WTC11 (cell line): ENCODE measurements at regions not wholly inside any gene's neighbourhood (a gene's known extent, or its start where the extent isn't known, plus 50 kb on each side); places are given as distances from the start of the nearest gene placed in this dataset.

Experiments
- ATAC-seq: fragments of 200-7000 bp; cut with Tn5 transposase; 2 replicates; pipeline ENCODE4 v1.10.0; 2021; ENCODE audit warnings: mild to moderate bottlenecking, moderate library complexity
- CTCF ChIA-PET: fragments of 300-600 bp; sonication (Branson Sonifier 250); formaldehyde crosslinking; loops from one replicate; lab custom pipeline; 2021; ENCODE audit warnings: antibody characterized with exemption; lab: Charles Lee
- POLR2A ChIA-PET: fragments of 350-600 bp; sonication (Branson Sonifier 250); formaldehyde crosslinking; loops from one replicate; lab custom pipeline; 2021; ENCODE audit warnings: antibody characterized with exemption; lab: Charles Lee
- DNase-seq: peaks from one replicate; pipeline ENCODE4 v3.0.0; 2021; ENCODE audit warnings: low spot score
- H3K27ac Mint-ChIP-seq: 2 replicates; pipeline ENCODE4 v1.8.0; 2021; ENCODE audit warnings: mixed read lengths
- H3K27me3 Mint-ChIP-seq: 2 replicates; pipeline ENCODE4 v1.8.0; 2021; ENCODE audit warnings: low read depth, mild to moderate bottlenecking, moderate library complexity, mixed read lengths
- H3K36me3 Mint-ChIP-seq: 2 replicates; pipeline ENCODE4 v1.8.0; 2021; ENCODE audit warnings: mixed read lengths
- H3K4me1 Mint-ChIP-seq: 2 replicates; pipeline ENCODE4 v1.8.0; 2022; ENCODE audit warnings: mixed read lengths
- H3K4me3 Mint-ChIP-seq: 2 replicates; pipeline ENCODE4 v1.8.0; 2021; ENCODE audit warnings: mild to moderate bottlenecking, moderate library complexity, mixed read lengths
- H3K9me3 Mint-ChIP-seq: 2 replicates; pipeline ENCODE4 v1.8.0; 2021; ENCODE audit warnings: mixed read lengths
- CDX4 ChIP-seq: fragments of 250-450 bp; sonication (Bioruptor Pico); IDR thresholded peaks from 2 replicates; pipeline ENCODE4 v1.9.0; 2021; ENCODE audit warnings: moderate library complexity, mild to moderate bottlenecking, inconsistent platforms, borderline replicate concordance
- CREB1 ChIP-seq: sonication (generic); formaldehyde crosslinking; IDR thresholded peaks from 2 replicates; pipeline ENCODE4 v1.8.0; 2023; ENCODE audit warnings: mild to moderate bottlenecking, missing genetic modification reagents
- EMX1 ChIP-seq: fragments of 250-450 bp; sonication (Bioruptor Pico); IDR thresholded peaks from 2 replicates; pipeline ENCODE4 v1.8.0; 2021; ENCODE audit warnings: mild to moderate bottlenecking
- FOXJ3 ChIP-seq: sonication (generic); formaldehyde crosslinking; IDR thresholded peaks from 2 replicates; pipeline ENCODE4 v1.9.0; 2021; ENCODE audit warnings: missing genetic modification reagents, mild to moderate bottlenecking, borderline replicate concordance
- FOXK1 ChIP-seq: sonication (generic); formaldehyde crosslinking; IDR thresholded peaks from 2 replicates; pipeline ENCODE4 v1.8.0; 2022; ENCODE audit warnings: mild to moderate bottlenecking, moderate library complexity, missing genetic modification reagents
- GRHL2 ChIP-seq: fragments of 250-450 bp; sonication (Bioruptor Pico); IDR thresholded peaks from 2 replicates; pipeline ENCODE4 v1.8.0; 2022; ENCODE audit warnings: mild to moderate bottlenecking, moderate library complexity; ENCODE audit not compliant: insufficient replicate concordance, severe bottlenecking
- HMGA2 ChIP-seq: fragments of 250-450 bp; sonication (Bioruptor Pico); IDR thresholded peaks from 2 replicates; pipeline ENCODE4 v1.4.0; 2021; ENCODE audit warnings: mild to moderate bottlenecking, moderate library complexity
- JAZF1 ChIP-seq: fragments of 250-450 bp; sonication (Bioruptor Pico); IDR thresholded peaks from 2 replicates; pipeline ENCODE4 v1.9.0; 2021; ENCODE audit warnings: moderate library complexity, mild to moderate bottlenecking, inconsistent platforms
- JUN ChIP-seq: sonication (generic); formaldehyde crosslinking; IDR thresholded peaks from 2 replicates; pipeline ENCODE4 v1.8.0; 2023; ENCODE audit warnings: mild to moderate bottlenecking, missing genetic modification reagents
- KAT7 ChIP-seq: sonication (generic); formaldehyde crosslinking; IDR thresholded peaks from 2 replicates; pipeline ENCODE4 v1.8.1; 2023; ENCODE audit warnings: missing genetic modification reagents, mild to moderate bottlenecking, borderline replicate concordance
- MLX ChIP-seq: sonication (generic); formaldehyde crosslinking; IDR thresholded peaks from 2 replicates; pipeline ENCODE4 v1.8.1; 2023; ENCODE audit warnings: mild to moderate bottlenecking, missing genetic modification reagents, moderate library complexity
- MYBL2 ChIP-seq: sonication (generic); formaldehyde crosslinking; IDR thresholded peaks from 2 replicates; pipeline ENCODE4 v1.8.1; 2023; ENCODE audit warnings: mild to moderate bottlenecking, moderate library complexity, missing genetic modification reagents
- NFATC4 ChIP-seq: fragments of 250-450 bp; sonication (Bioruptor Pico); IDR thresholded peaks from 2 replicates; pipeline ENCODE4 v1.9.0; 2021; ENCODE audit warnings: mild to moderate bottlenecking
- NR2C2 ChIP-seq: sonication (generic); formaldehyde crosslinking; IDR thresholded peaks from 2 replicates; pipeline ENCODE4 v1.8.0; 2022; ENCODE audit warnings: mild to moderate bottlenecking, missing genetic modification reagents
- NR3C1 ChIP-seq: sonication (generic); formaldehyde crosslinking; conservative IDR thresholded peaks from 2 replicates; pipeline ENCODE4 v1.8.1; 2023; ENCODE audit warnings: low read depth, mild to moderate bottlenecking, missing genetic modification reagents
- PREB ChIP-seq: sonication (generic); formaldehyde crosslinking; IDR thresholded peaks from 2 replicates; pipeline ENCODE4 v1.8.1; 2022; ENCODE audit warnings: mild to moderate bottlenecking, missing genetic modification reagents, moderate library complexity, borderline replicate concordance
- SMAD4 ChIP-seq: sonication (generic); formaldehyde crosslinking; IDR thresholded peaks from 2 replicates; pipeline ENCODE4 v1.8.0; 2022; ENCODE audit warnings: mild to moderate bottlenecking, missing genetic modification reagents
- SP1 ChIP-seq: sonication (generic); formaldehyde crosslinking; conservative IDR thresholded peaks from 2 replicates; pipeline ENCODE4 v1.8.1; 2022; ENCODE audit warnings: missing genetic modification reagents
- USF1 ChIP-seq: sonication (generic); formaldehyde crosslinking; IDR thresholded peaks from 2 replicates; pipeline ENCODE4 v1.8.0; 2022; ENCODE audit warnings: mild to moderate bottlenecking, missing genetic modification reagents
- ZNF138 ChIP-seq: sonication (generic); formaldehyde crosslinking; conservative IDR thresholded peaks from 2 replicates; pipeline ENCODE4 v1.8.1; 2022; ENCODE audit warnings: mild to moderate bottlenecking, moderate library complexity, missing genetic modification reagents
- ZNF232 ChIP-seq: sonication (generic); formaldehyde crosslinking; IDR thresholded peaks from 2 replicates; pipeline ENCODE4 v1.8.0; 2022; ENCODE audit warnings: mild to moderate bottlenecking, missing genetic modification reagents
- ZNF263 ChIP-seq: sonication (generic); formaldehyde crosslinking; IDR thresholded peaks from 2 replicates; pipeline ENCODE4 v1.8.1; 2022; ENCODE audit warnings: low read depth, mild to moderate bottlenecking, moderate library complexity, missing genetic modification reagents
- ZNF317 ChIP-seq: sonication (generic); formaldehyde crosslinking; IDR thresholded peaks from 2 replicates; pipeline ENCODE4 v1.8.1; 2023; ENCODE audit warnings: low read depth, mild to moderate bottlenecking, moderate library complexity, missing genetic modification reagents, borderline replicate concordance
- ZNF423 ChIP-seq: fragments of 250-450 bp; sonication (Bioruptor Pico); IDR thresholded peaks from 2 replicates; pipeline ENCODE4 v2.1.2; 2022; ENCODE audit warnings: mild to moderate bottlenecking, moderate library complexity
- ZNF512 ChIP-seq: sonication (generic); formaldehyde crosslinking; IDR thresholded peaks from 2 replicates; pipeline ENCODE4 v1.8.1; 2022; ENCODE audit warnings: missing genetic modification reagents, borderline replicate concordance
- ZNF671 ChIP-seq: fragments of 250-450 bp; sonication (Bioruptor Pico); IDR thresholded peaks from 2 replicates; pipeline ENCODE4 v1.8.0; 2021; ENCODE audit warnings: mild to moderate bottlenecking

- POLR2A ChIA-PET: no interaction called here
- CTCF ChIA-PET: interaction anchor here (0.6 to 1.3 kb wide), 2 partner anchors 14 to 314 kb away, joined by 3 to 5 read pairs; no protein-coding TSS in a partner anchor
- no peak for TF ChIP-seq SP1 (CRISPR knock-in tag)
- no peak for TF ChIP-seq GRHL2 (CRISPR knock-in tag)
- TF ChIP-seq JUN (CRISPR knock-in tag): no peak
- TF ChIP-seq NFATC4 (CRISPR knock-in tag): no peak
- no peak for TF ChIP-seq ZNF317 (CRISPR knock-in tag)
- TF ChIP-seq ZNF263 (CRISPR knock-in tag): no peak
- TF ChIP-seq, all 79 proteins: peak for 0
- no peak overlapping the region; the same call in 1 of the 2 replicates for H3K27ac Mint-ChIP-seq
- no peak overlapping the region for H3K4me3 Mint-ChIP-seq
- no peak for DNase-seq
- H3K36me3 Mint-ChIP-seq: peaks cover 8% of the 10 kb centered on the region
- no peak for ATAC-seq
- H3K27me3 Mint-ChIP-seq: peaks cover 10% of the 10 kb centered on the region
- peaks cover 23% of the 10 kb centered on the region for H3K9me3 Mint-ChIP-seq
- H3K4me1 Mint-ChIP-seq: peaks cover 6% of the 10 kb centered on the region
These were observed 334.8 kb downstream of the FGFR2 start for GRCh38 chr10:121263431-121263783.

GRCh38 chr10:121265360-121266123 lies 332.7 kb downstream of the FGFR2 start:
- ChIA-PET CTCF (no interaction called here), POLR2A (no interaction called here)
- ATAC-seq (no peak), DNase-seq (no peak)
- TF ChIP-seq FOXJ3 (CRISPR knock-in tag) (no peak), NR3C1 (CRISPR knock-in tag) (no peak), ZNF671 (CRISPR knock-in tag) (no peak), MYBL2 (no peak), MLX (CRISPR knock-in tag) (no peak), JAZF1 (CRISPR knock-in tag) (no peak), ZNF138 (no peak), HMGA2 (CRISPR knock-in tag) (no peak), ZNF512 (CRISPR knock-in tag) (no peak), NR2C2 (CRISPR knock-in tag) (no peak), ZNF423 (CRISPR knock-in tag) (no peak), FOXK1 (CRISPR knock-in tag) (no peak), USF1 (no peak), CREB1 (no peak), SMAD4 (CRISPR knock-in tag) (no peak)
- Mint-ChIP-seq H3K36me3 (no peaks in the 10 kb centered on the region), H3K9me3 (0 out of 2 replicates have a peak, but pooled peaks cover 6% of the 10 kb centered on the region), H3K27ac (no peak overlapping the region), H3K4me1 (peaks cover 6% of the 10 kb centered on the region), H3K4me3 (no peak overlapping the region), H3K27me3 (peaks cover 10% of the 10 kb centered on the region)

- no peak overlapping the region for H3K4me3 Mint-ChIP-seq
- H3K36me3 Mint-ChIP-seq: no peaks in the 10 kb centered on the region
- 0 out of 2 replicates have a peak, but pooled peaks cover 6% of the 10 kb centered on the region for H3K9me3 Mint-ChIP-seq
- TF ChIP-seq ZNF512 (CRISPR knock-in tag) (no peak), PREB (CRISPR knock-in tag) (no peak), SP1 (CRISPR knock-in tag) (no peak), EMX1 (CRISPR knock-in tag) (no peak), CDX4 (CRISPR knock-in tag) (no peak), KAT7 (CRISPR knock-in tag) (no peak), ZNF423 (CRISPR knock-in tag) (no peak), ZNF232 (CRISPR knock-in tag) (no peak)
- TF ChIP-seq, all 79 proteins: peak for 0
- H3K27ac Mint-ChIP-seq: no peak overlapping the region
- ChIA-PET POLR2A (no interaction called here), CTCF (no interaction called here)
- peaks cover 6% of the 10 kb centered on the region for H3K4me1 Mint-ChIP-seq
- DNase-seq (no peak), ATAC-seq (no peak)
- H3K27me3 Mint-ChIP-seq: peaks cover 10% of the 10 kb centered on the region
These were observed 331.9 kb downstream of the FGFR2 start for GRCh38 chr10:121266370-121266769.
